22Rv1 (cell line): ENCODE measurements at regions not wholly inside any gene's neighbourhood (a gene's known extent, or its start where the extent isn't known, plus 50 kb on each side); places are given as distances from the start of the nearest gene placed in this dataset.

Source experiments
- ZFX ChIP-seq: fragments of 450-650 bp; IDR thresholded peaks from 2 replicates; pipeline ENCODE4 v1.6.1; 2017; ENCODE audit warnings: antibody characterized with exemption, borderline replicate concordance
- TF ChIP-seq, protein P1 (sequence below): fragments of 450-650 bp; IDR thresholded peaks from 2 replicates; pipeline ENCODE4 v1.5.1; 2017; ENCODE audit warnings: mild to moderate bottlenecking

GRCh38 chr6:156652231-156652750 lies 124.9 kb upstream of the ARID1B start:
- TF ChIP-seq, protein P1, sequence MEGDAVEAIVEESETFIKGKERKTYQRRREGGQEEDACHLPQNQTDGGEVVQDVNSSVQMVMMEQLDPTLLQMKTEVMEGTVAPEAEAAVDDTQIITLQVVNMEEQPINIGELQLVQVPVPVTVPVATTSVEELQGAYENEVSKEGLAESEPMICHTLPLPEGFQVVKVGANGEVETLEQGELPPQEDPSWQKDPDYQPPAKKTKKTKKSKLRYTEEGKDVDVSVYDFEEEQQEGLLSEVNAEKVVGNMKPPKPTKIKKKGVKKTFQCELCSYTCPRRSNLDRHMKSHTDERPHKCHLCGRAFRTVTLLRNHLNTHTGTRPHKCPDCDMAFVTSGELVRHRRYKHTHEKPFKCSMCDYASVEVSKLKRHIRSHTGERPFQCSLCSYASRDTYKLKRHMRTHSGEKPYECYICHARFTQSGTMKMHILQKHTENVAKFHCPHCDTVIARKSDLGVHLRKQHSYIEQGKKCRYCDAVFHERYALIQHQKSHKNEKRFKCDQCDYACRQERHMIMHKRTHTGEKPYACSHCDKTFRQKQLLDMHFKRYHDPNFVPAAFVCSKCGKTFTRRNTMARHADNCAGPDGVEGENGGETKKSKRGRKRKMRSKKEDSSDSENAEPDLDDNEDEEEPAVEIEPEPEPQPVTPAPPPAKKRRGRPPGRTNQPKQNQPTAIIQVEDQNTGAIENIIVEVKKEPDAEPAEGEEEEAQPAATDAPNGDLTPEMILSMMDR = no peak
- no peak for TF ChIP-seq ZFX
